ENCODE measurements at regions not wholly inside any gene's neighbourhood (a gene's known extent, or its start where the extent isn't known, plus 50 kb on each side); places are given as distances from the start of the nearest gene placed in this dataset.

DNA sequence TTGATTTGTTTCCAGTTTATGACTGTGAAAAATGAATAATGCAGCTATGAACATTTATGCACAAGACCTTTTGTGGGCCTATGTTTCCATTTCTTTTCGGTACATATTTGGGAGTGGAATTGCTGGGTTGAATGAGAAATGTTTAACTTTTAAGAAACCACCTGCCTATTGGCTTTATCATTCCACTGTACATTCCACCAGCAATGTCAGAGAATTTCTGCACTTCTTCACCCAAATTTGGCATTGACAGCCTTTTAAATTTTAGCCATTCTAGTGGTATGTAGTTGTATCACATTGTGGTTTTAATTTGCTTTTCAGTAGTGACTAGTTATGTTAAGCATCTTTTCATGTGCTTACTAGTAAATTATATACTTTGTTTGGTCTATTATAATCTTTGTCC, 317.0 kb upstream of the TMTC1 start:
- H3K36me3 ChIP-seq (ENCODE audit: control insufficient read depth in 2 of 2, insufficient read depth in 1 of 2, low read length in 2 of 2) = no peaks in the 10 kb centered on the region
- ChIA-PET CTCF (no interaction called here), POLR2A (interaction anchor here (0.6 kb wide), 1 partner anchor 234 kb away, joined by 3 read pairs; no protein-coding TSS in a partner anchor)
- H3K4me1 ChIP-seq (ENCODE audit: control insufficient read depth, insufficient read depth, low read length) = no peaks in the 10 kb centered on the region
- H3K4me3 ChIP-seq (ENCODE audit: low read depth, low read length) = no peak overlapping the region
- no peak overlapping the region for H3K27ac ChIP-seq (ENCODE audit: extremely low read depth, low read depth, low read length)
- H3K9me3 ChIP-seq (ENCODE audit: control insufficient read depth, insufficient read depth, low read depth, low read length) = no peaks in the 10 kb centered on the region
- TF ChIP-seq KLF10 (tag by site-specific recombination; IDR thresholded peaks at IDR 0.05) = no peak
- TF ChIP-seq ZNF544 (tag by site-specific recombination; IDR thresholded peaks at IDR 0.05) = no peak
- 0 out of 2 replicates have a peak, but pooled peaks have one; percentile 24 for TF ChIP-seq ZNF140 (tag by site-specific recombination; IDR thresholded peaks at IDR 0.05)
- TF ChIP-seq ZNF548 (tag by site-specific recombination; IDR thresholded peaks at IDR 0.05) = no peak

DNA sequence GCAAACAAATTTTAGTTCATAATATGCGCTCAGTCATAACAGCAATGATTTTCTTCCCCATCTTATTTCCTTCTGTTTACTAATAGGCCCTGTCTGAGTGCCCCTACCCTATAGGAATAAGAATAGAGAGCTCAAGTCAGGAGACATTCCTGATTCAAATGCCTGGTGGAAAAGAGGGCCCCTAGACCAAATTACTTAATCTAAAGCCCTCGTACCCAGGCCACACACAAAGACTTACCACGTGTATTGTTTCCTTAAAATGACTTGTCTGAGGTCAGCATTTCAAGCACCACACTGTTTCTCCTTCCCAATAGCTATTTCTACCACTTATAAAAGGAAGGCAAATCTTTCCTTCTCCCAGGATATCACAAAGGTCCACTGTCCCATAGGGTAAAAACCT, 314.9 kb upstream of the TMTC1 start:
- POLR2A ChIA-PET = no interaction called here
- no peak overlapping the region for H3K4me3 ChIP-seq (ENCODE audit: low read depth, low read length)
- CTCF ChIA-PET = no interaction called here
- TF ChIP-seq ZNF302 (tag by site-specific recombination; IDR thresholded peaks at IDR 0.05; ENCODE audit: low read depth) = no peak
- H3K36me3 ChIP-seq (ENCODE audit: control insufficient read depth in 2 of 2, insufficient read depth in 1 of 2, low read length in 2 of 2) = no peaks in the 10 kb centered on the region
- no peaks in the 10 kb centered on the region for H3K4me1 ChIP-seq (ENCODE audit: control insufficient read depth, insufficient read depth, low read length)
- H3K9me3 ChIP-seq (ENCODE audit: control insufficient read depth, insufficient read depth, low read depth, low read length) = no peaks in the 10 kb centered on the region
- H3K27ac ChIP-seq (ENCODE audit: extremely low read depth, low read depth, low read length) = no peak overlapping the region

DNA sequence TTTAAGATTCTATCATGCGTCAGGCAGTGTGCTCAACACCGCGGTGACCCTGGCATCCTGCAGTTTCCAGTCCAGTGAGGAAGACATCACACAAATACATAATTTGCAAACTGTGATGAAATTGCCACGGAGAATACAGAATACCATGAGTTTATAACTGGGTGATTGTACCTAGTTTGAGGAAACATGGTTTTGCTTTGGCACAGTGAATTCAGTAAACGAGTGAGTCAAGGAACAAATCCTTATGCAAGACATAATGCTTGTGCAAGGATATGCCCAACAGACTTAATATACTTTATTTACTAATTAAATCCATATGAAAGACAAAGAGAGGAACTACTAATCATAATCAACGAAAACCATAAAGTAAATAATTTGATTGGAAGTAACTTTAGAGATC, 311.8 kb upstream of the TMTC1 start:
- POLR2A ChIA-PET = interaction anchor here (0.7 kb wide), 1 partner anchor 47 kb away, joined by 3 read pairs; no protein-coding TSS in a partner anchor
- CTCF ChIA-PET = no interaction called here
- TF ChIP-seq, protein P1, sequence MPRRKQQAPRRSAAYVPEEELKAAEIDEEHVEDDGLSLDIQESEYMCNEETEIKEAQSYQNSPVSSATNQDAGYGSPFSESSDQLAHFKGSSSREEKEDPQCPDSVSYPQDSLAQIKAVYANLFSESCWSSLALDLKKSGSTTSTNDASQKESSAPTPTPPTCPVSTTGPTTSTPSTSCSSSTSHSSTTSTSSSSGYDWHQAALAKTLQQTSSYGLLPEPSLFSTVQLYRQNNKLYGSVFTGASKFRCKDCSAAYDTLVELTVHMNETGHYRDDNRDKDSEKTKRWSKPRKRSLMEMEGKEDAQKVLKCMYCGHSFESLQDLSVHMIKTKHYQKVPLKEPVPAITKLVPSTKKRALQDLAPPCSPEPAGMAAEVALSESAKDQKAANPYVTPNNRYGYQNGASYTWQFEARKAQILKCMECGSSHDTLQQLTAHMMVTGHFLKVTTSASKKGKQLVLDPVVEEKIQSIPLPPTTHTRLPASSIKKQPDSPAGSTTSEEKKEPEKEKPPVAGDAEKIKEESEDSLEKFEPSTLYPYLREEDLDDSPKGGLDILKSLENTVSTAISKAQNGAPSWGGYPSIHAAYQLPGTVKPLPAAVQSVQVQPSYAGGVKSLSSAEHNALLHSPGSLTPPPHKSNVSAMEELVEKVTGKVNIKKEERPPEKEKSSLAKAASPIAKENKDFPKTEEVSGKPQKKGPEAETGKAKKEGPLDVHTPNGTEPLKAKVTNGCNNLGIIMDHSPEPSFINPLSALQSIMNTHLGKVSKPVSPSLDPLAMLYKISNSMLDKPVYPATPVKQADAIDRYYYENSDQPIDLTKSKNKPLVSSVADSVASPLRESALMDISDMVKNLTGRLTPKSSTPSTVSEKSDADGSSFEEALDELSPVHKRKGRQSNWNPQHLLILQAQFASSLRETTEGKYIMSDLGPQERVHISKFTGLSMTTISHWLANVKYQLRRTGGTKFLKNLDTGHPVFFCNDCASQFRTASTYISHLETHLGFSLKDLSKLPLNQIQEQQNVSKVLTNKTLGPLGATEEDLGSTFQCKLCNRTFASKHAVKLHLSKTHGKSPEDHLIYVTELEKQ (tag by site-specific recombination; IDR thresholded peaks at IDR 0.05; ENCODE audit: borderline replicate concordance) = no peak
- TF ChIP-seq ZNF366 (tag by site-specific recombination; conservative IDR thresholded peaks at IDR 0.05) = no peak

DNA sequence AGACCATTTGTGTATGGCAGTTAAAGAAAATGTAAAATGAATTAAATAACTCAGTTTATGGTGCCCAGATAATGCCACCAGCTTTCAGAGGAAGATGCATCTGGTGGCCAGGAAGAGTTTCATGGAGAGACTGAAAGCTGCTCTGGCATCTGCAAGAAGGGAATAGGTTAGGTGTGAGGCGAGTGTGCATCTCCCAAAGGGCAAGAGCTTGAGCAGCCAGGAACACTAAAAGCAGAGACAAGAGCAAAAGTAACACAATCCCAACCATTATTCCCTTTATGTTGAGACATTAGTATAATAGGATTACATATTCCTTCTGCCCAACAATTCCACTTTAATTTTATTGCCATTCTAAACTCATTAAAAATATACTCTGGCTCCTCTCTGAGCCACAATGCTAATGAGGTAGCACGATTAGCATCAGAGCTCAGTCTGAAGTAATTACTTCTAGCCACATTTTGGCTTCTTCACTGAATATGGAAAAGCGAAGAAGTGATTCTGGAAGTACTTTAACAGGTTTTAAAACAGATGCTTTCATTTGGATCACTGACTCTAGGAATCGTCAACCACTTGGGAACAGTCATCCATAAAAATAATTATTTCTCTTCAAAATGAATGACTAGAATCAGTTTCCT, 309.4 kb upstream of the TMTC1 start:
- Histone ChIP-seq H3K4me3 (ENCODE audit: low read depth, low read length) (no peak overlapping the region), H3K27ac (ENCODE audit: extremely low read depth, low read depth, low read length) (no peak overlapping the region), H3K36me3 (ENCODE audit: control insufficient read depth in 2 of 2, insufficient read depth in 1 of 2, low read length in 2 of 2) (no peaks in the 10 kb centered on the region), H3K4me1 (ENCODE audit: control insufficient read depth, insufficient read depth, low read length) (no peaks in the 10 kb centered on the region; the same call in 1 of the 2 replicates), H3K9me3 (ENCODE audit: control insufficient read depth, insufficient read depth, low read depth, low read length) (no peaks in the 10 kb centered on the region)
- POLR2A ChIA-PET = no interaction called here
- CTCF ChIA-PET = no interaction called here
- no peak for TF ChIP-seq ZNF548 (tag by site-specific recombination; IDR thresholded peaks at IDR 0.05)
- no peak for TF ChIP-seq ZNF350 (tag by site-specific recombination; IDR thresholded peaks at IDR 0.05)
- no peak for TF ChIP-seq ZNF175 (tag by site-specific recombination; IDR thresholded peaks at IDR 0.05)
- TF ChIP-seq ZNF23 (tag by site-specific recombination; IDR thresholded peaks at IDR 0.05; ENCODE audit: borderline replicate concordance) = no peak
- no peak for TF ChIP-seq ZNF214 (tag by site-specific recombination; IDR thresholded peaks at IDR 0.05; ENCODE audit: borderline replicate concordance)
- no peak for TF ChIP-seq ZNF791 (tag by site-specific recombination; IDR thresholded peaks at IDR 0.05)
- no peak for TF ChIP-seq ZNF549 (tag by site-specific recombination; IDR thresholded peaks at IDR 0.05)
- TF ChIP-seq, protein P2, sequence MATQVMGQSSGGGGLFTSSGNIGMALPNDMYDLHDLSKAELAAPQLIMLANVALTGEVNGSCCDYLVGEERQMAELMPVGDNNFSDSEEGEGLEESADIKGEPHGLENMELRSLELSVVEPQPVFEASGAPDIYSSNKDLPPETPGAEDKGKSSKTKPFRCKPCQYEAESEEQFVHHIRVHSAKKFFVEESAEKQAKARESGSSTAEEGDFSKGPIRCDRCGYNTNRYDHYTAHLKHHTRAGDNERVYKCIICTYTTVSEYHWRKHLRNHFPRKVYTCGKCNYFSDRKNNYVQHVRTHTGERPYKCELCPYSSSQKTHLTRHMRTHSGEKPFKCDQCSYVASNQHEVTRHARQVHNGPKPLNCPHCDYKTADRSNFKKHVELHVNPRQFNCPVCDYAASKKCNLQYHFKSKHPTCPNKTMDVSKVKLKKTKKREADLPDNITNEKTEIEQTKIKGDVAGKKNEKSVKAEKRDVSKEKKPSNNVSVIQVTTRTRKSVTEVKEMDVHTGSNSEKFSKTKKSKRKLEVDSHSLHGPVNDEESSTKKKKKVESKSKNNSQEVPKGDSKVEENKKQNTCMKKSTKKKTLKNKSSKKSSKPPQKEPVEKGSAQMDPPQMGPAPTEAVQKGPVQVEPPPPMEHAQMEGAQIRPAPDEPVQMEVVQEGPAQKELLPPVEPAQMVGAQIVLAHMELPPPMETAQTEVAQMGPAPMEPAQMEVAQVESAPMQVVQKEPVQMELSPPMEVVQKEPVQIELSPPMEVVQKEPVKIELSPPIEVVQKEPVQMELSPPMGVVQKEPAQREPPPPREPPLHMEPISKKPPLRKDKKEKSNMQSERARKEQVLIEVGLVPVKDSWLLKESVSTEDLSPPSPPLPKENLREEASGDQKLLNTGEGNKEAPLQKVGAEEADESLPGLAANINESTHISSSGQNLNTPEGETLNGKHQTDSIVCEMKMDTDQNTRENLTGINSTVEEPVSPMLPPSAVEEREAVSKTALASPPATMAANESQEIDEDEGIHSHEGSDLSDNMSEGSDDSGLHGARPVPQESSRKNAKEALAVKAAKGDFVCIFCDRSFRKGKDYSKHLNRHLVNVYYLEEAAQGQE (tag by site-specific recombination; IDR thresholded peaks at IDR 0.05) = no peak
- no peak for TF ChIP-seq ZEB2 (tag by site-specific recombination; IDR thresholded peaks at IDR 0.05)
- no peak for TF ChIP-seq ZNF830 (tag by site-specific recombination; IDR thresholded peaks at IDR 0.05; ENCODE audit: low read depth)
- TF ChIP-seq ZNF37A (tag by site-specific recombination; IDR thresholded peaks at IDR 0.05) = no peak
- no peak for TF ChIP-seq ZNF701 (tag by site-specific recombination; IDR thresholded peaks at IDR 0.05)
- TF ChIP-seq ZNF433 (tag by site-specific recombination; IDR thresholded peaks at IDR 0.05; ENCODE audit: low read depth) = no peak
- TF ChIP-seq OSR2 (tag by site-specific recombination; IDR thresholded peaks at IDR 0.05) = no peak

More for the DNA sequence above, 311.8 kb upstream of the TMTC1 start:
- Histone ChIP-seq H3K36me3 (ENCODE audit: control insufficient read depth in 2 of 2, insufficient read depth in 1 of 2, low read length in 2 of 2) (no peaks in the 10 kb centered on the region), H3K9me3 (ENCODE audit: control insufficient read depth, insufficient read depth, low read depth, low read length) (no peaks in the 10 kb centered on the region), H3K4me1 (ENCODE audit: control insufficient read depth, insufficient read depth, low read length) (no peaks in the 10 kb centered on the region), H3K27ac (ENCODE audit: extremely low read depth, low read depth, low read length) (no peak overlapping the region), H3K4me3 (ENCODE audit: low read depth, low read length) (no peak overlapping the region)

Data from HEK293 (cell line).